Naive thymus-derived CD4-positive, alpha-beta T cell (primary cell): ENCODE measurements at regions not wholly inside any gene's neighbourhood (a gene's known extent, or its start where the extent isn't known, plus 50 kb on each side); places are given as distances from the start of the nearest gene placed in this dataset.

Experiments
- ATAC-seq: fragments of 150-1000 bp; cut with Tn5 transposase; 2 replicates; pipeline ENCODE4 v1.10.0; 2021; ENCODE audit warnings: mild to moderate bottlenecking, moderate library complexity
- CTCF ChIA-PET: fragments of 350-600 bp; sonication (Branson Sonifier 250); formaldehyde crosslinking; loops from one replicate; lab custom pipeline; 2021; ENCODE audit warnings: antibody characterized with exemption; lab: Charles Lee
- POLR2A ChIA-PET: fragments of 350-600 bp; sonication (Branson Sonifier 250); formaldehyde crosslinking; loops from one replicate; lab custom pipeline; 2021; ENCODE audit warnings: antibody characterized with exemption, inconsistent platforms; lab: Charles Lee
- DNase-seq, 9 donors: peaks; one replicate each; pipeline versions ENCODE4 v3.0.0 to v3.0.0-alpha.2; 2020 to 2022; ENCODE audit warnings: mixed read lengths in 1 of 9
- H3K27ac ChIP-seq: one replicate; pipeline ENCODE4 v1.7.0; 2013; ENCODE audit warnings: mild to moderate bottlenecking, low read depth, low read length, moderate library complexity
- H3K27me3 ChIP-seq, 2 donors: one replicate each; pipeline ENCODE4 v1.7.0; 2013; ENCODE audit warnings: low read length in 2 of 2, mild to moderate bottlenecking in 2 of 2, moderate library complexity in 2 of 2; ENCODE audit not compliant: control insufficient read depth in 2 of 2, insufficient read depth in 2 of 2
- H3K36me3 ChIP-seq, 3 experiments: 1 replicate in 2 of 3; 2 replicates in 1 of 3; pipeline ENCODE4 v1.7.0; 2013; ENCODE audit warnings: low read length in 3 of 3, mild to moderate bottlenecking in 3 of 3, moderate library complexity in 1 of 3; ENCODE audit not compliant: insufficient read depth in 3 of 3, control insufficient read depth in 2 of 3
- H3K4me1 ChIP-seq, 2 donors: one replicate each; pipeline ENCODE4 v1.7.0; 2013; ENCODE audit warnings: low read length in 2 of 2, mild to moderate bottlenecking in 2 of 2, moderate library complexity in 1 of 2; ENCODE audit not compliant: control insufficient read depth in 2 of 2, insufficient read depth in 2 of 2
- H3K4me3 ChIP-seq: 2 replicates; pipeline ENCODE4 v1.7.0; 2013; ENCODE audit warnings: mild to moderate bottlenecking, low read length
- H3K9me3 ChIP-seq, 3 experiments: 1 replicate in 2 of 3; 2 replicates in 1 of 3; pipeline ENCODE4 v1.7.0; 2013; ENCODE audit warnings: low read length in 3 of 3; ENCODE audit not compliant: control insufficient read depth in 2 of 3
- H3K27ac Mint-ChIP-seq, 9 donors: one replicate each; pipeline ENCODE4 v1.8.0; 2020 to 2022; ENCODE audit warnings: mixed read lengths in 9 of 9, mild to moderate bottlenecking in 8 of 9, moderate library complexity in 5 of 9, inconsistent platforms in 2 of 9
- H3K27me3 Mint-ChIP-seq, 5 donors: one replicate each; pipeline ENCODE4 v1.8.0; 2021 to 2022; ENCODE audit warnings: mixed read lengths in 5 of 5, mild to moderate bottlenecking in 1 of 5
- H3K36me3 Mint-ChIP-seq, 5 donors: one replicate each; pipeline ENCODE4 v1.8.0; 2020 to 2022; ENCODE audit warnings: mixed read lengths in 5 of 5, mild to moderate bottlenecking in 3 of 5, inconsistent platforms in 1 of 5
- H3K4me1 Mint-ChIP-seq, 7 donors: one replicate each; pipeline ENCODE4 v1.8.0; 2020 to 2022; ENCODE audit warnings: mixed read lengths in 7 of 7, mild to moderate bottlenecking in 3 of 7, inconsistent platforms in 1 of 7
- H3K4me3 Mint-ChIP-seq, 10 donors: one replicate each; pipeline ENCODE4 v1.8.0; 2020 to 2022; ENCODE audit warnings: mild to moderate bottlenecking in 10 of 10, mixed read lengths in 10 of 10, moderate library complexity in 6 of 10, inconsistent platforms in 2 of 10
- H3K9me3 Mint-ChIP-seq, 11 donors: one replicate each; pipeline ENCODE4 v1.8.0; 2020 to 2022; ENCODE audit warnings: mixed read lengths in 11 of 11, mild to moderate bottlenecking in 4 of 11, inconsistent platforms in 1 of 11, moderate library complexity in 1 of 11
- intact Hi-C, 2 donors: fragments of 100-400 bp; cut with micrococcal nuclease; formaldehyde crosslinking; loops; one replicate each; pipeline ENCODE4 v1.15.1; 2023

DNA sequence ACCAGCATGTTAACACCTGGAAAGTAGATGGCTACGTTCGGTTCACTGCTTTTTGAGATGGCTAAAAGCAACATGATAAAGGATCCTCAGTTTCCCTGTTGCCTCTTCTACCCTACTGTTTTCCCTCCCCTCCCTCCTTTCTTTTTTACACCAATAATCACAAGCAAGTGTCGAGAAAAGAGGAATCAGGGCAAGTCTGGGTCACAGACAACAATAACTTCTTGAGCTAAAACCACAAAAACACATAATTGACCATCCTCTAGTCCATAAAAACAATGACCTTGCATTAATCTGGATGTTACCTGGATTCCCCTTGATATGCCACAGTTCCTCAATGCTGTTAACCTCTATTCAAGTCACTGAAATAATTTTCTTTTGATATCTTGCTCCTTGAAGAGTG is 736.6 kb upstream of the GCFC2 start:
- intact Hi-C loops = no loop called here
- ATAC-seq (no peak), DNase-seq (no peak)
- Mint-ChIP-seq H3K9me3 (peaks cover 4 to 24% (median 6%) of the 10 kb centered on the region in 11 donors), H3K27me3 (no peaks in the 10 kb centered on the region), H3K4me1 (no peaks in the 10 kb centered on the region), H3K27ac (no peak overlapping the region), H3K4me3 (no peak overlapping the region), H3K36me3 (no peaks in the 10 kb centered on the region)
- Histone ChIP-seq H3K4me1 (no peaks in the 10 kb centered on the region), H3K4me3 (no peak overlapping the region), H3K9me3 (no peaks in the 10 kb centered on the region), H3K27ac (no peak overlapping the region), H3K36me3 (no peaks in the 10 kb centered on the region), H3K27me3 (no peaks in the 10 kb centered on the region)
- CTCF ChIA-PET = no interaction called here
- POLR2A ChIA-PET = no interaction called here

DNA sequence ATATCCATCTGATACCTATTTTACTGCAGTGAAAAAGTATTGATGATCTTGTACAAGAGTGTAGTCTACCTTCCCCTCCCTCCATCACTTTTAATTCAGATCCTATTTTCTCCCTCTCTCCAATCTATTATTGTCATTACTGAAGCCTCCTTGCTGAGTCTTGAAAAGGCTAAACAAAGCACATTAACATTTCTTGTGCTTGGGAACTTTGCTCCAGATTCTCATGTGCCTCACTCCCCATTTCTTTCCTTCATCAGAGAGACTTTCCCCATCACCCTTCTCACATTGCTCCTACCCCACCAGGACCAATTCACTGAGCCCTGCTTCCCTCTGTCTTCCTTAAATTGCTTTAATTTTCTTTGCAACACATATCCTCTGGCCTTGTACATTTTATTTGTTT is 736.2 kb upstream of the GCFC2 start:
- Mint-ChIP-seq H3K4me3 (no peak overlapping the region), H3K27ac (no peak overlapping the region), H3K27me3 (no peaks in the 10 kb centered on the region), H3K4me1 (no peaks in the 10 kb centered on the region), H3K36me3 (no peaks in the 10 kb centered on the region), H3K9me3 (peaks cover 4 to 24% (median 6%) of the 10 kb centered on the region in 11 donors)
- intact Hi-C loops = no loop called here
- Histone ChIP-seq H3K27ac (no peak overlapping the region), H3K4me3 (no peak overlapping the region), H3K36me3 (no peaks in the 10 kb centered on the region), H3K4me1 (no peaks in the 10 kb centered on the region), H3K9me3 (no peaks in the 10 kb centered on the region), H3K27me3 (no peaks in the 10 kb centered on the region)
- ChIA-PET CTCF (no interaction called here), POLR2A (no interaction called here)
- ATAC-seq (no peak), DNase-seq (no peak)

DNA sequence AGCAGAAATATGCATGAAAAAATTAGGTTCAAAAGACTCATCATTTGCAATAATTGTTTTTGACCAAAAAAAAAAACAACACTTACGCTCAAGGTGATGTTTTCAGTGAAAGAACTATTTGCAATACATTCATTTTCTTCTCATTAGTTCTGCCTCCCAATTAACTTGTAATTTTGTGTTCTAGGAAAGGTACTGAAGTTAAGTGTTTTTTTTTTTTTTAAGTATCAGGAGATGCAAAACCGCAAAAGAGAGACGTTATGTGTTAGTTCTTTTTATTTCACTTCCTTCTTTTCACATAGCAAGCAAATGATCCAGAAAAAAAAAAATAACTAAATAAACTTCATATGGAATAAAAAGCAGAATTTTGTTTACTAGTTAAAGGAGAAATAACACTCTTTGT is 735.2 kb upstream of the GCFC2 start:
- no peaks in the 10 kb centered on the region for H3K9me3 ChIP-seq
- no peaks in the 10 kb centered on the region for H3K27me3 Mint-ChIP-seq
- H3K27ac Mint-ChIP-seq = no peak overlapping the region
- no peaks in the 10 kb centered on the region for H3K36me3 ChIP-seq
- intact Hi-C loops = no loop called here
- DNase-seq = no peak
- no peak for ATAC-seq
- H3K36me3 Mint-ChIP-seq = no peaks in the 10 kb centered on the region
- no peak overlapping the region for H3K4me3 Mint-ChIP-seq
- H3K27me3 ChIP-seq = no peaks in the 10 kb centered on the region
- no peak overlapping the region for H3K27ac ChIP-seq
- ChIA-PET POLR2A (no interaction called here), CTCF (interaction anchor here (0.7 kb wide), 1 partner anchor 46 kb away, joined by 4 read pairs; no protein-coding TSS in a partner anchor)
- H3K4me1 ChIP-seq = no peaks in the 10 kb centered on the region
- H3K4me1 Mint-ChIP-seq = no peaks in the 10 kb centered on the region
- H3K9me3 Mint-ChIP-seq = peaks cover 5 to 24% (median 6%) of the 10 kb centered on the region in 11 donors
- no peak overlapping the region for H3K4me3 ChIP-seq

DNA sequence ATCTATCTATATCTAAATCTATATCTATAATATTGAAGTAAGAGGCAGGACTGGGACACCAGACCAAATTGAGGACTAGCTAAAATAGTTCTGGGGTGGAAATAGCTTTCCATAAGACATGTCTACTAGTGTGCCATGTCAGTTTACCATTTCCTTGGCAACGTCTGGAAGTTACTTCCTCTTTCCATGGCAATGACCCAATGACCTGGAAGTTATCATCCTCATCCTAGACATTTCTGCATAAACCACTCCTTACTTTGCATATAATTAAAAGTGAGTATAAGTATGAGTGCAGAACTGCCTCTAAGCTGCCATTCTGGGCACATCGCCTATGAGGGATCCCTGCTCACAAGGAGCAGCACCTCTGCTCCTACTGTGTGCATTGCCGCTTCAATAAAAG is 734.0 kb upstream of the GCFC2 start:
- no peaks in the 10 kb centered on the region for H3K4me1 ChIP-seq
- Mint-ChIP-seq H3K9me3 (peaks cover 6 to 21% (median 7%) of the 10 kb centered on the region in 11 donors), H3K27ac (no peak overlapping the region), H3K27me3 (no peaks in the 10 kb centered on the region), H3K4me3 (no peak overlapping the region), H3K4me1 (no peaks in the 10 kb centered on the region), H3K36me3 (no peaks in the 10 kb centered on the region)
- no peaks in the 10 kb centered on the region for H3K27me3 ChIP-seq
- intact Hi-C loops = no loop called here
- ATAC-seq (no peak), DNase-seq (no peak)
- H3K36me3 ChIP-seq = no peaks in the 10 kb centered on the region
- H3K27ac ChIP-seq = no peak overlapping the region
- H3K4me3 ChIP-seq = no peak overlapping the region
- ChIA-PET CTCF (no interaction called here), POLR2A (no interaction called here)
- no peaks in the 10 kb centered on the region for H3K9me3 ChIP-seq

DNA sequence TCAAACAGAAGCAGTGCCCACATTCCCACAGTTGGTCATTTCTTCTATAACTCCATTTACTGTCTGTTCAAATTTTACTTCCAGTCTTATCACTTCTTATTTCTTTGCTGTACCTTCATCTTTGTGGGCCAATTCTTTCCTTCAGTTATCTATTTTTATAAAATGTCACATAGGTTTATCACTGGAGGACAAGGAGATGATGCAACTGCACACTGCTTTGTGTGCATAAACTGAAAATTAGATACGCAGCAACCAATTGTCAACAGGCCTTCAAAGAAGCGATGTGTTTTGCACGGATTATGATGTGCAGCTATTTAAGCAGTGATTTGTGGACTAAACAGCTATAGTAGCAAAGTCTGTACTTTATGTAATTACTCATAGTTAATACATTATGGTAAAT is 726.8 kb upstream of the GCFC2 start:
- no peaks in the 10 kb centered on the region for H3K27me3 Mint-ChIP-seq
- CTCF ChIA-PET = no interaction called here
- Histone ChIP-seq H3K36me3 (no peaks in the 10 kb centered on the region), H3K27me3 (no peaks in the 10 kb centered on the region), H3K4me1 (no peaks in the 10 kb centered on the region), H3K27ac (no peak overlapping the region), H3K9me3 (no peaks in the 10 kb centered on the region), H3K4me3 (no peak overlapping the region)
- H3K27ac Mint-ChIP-seq = no peak overlapping the region
- POLR2A ChIA-PET = no interaction called here
- no peak overlapping the region for H3K4me3 Mint-ChIP-seq
- H3K36me3 Mint-ChIP-seq = no peaks in the 10 kb centered on the region
- H3K9me3 Mint-ChIP-seq = peaks cover 0 to 12% (median 3%) of the 10 kb centered on the region in 11 donors
- H3K4me1 Mint-ChIP-seq = no peaks in the 10 kb centered on the region
- ATAC-seq (no peak), DNase-seq (no peak)
- intact Hi-C loops = no loop called here

DNA sequence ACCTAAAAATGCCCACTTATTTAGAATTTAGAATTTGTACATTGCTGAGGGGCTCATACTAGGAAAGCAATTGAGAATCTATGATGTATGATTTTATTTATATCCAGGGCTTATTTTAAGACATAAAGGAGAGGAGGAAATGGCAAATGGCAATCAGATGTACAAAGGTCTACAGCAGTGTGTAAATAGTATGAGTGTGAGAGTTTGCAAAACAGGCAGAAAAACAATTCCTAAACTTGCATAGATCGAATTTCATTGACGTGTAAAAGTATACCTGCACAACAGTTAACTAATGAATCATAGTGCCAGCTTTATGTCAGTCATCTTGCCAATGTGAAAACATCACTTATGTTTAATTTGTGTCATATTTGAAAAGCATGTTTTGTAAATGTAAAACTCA is 718.7 kb upstream of the GCFC2 start:
- Histone ChIP-seq H3K9me3 (no peaks in the 10 kb centered on the region), H3K27me3 (no peaks in the 10 kb centered on the region), H3K27ac (no peak overlapping the region), H3K4me3 (no peak overlapping the region), H3K36me3 (no peaks in the 10 kb centered on the region), H3K4me1 (no peaks in the 10 kb centered on the region)
- H3K27ac Mint-ChIP-seq = no peak overlapping the region
- intact Hi-C loops = no loop called here
- H3K36me3 Mint-ChIP-seq = no peaks in the 10 kb centered on the region
- no peak for ATAC-seq
- H3K27me3 Mint-ChIP-seq = no peaks in the 10 kb centered on the region
- no peak overlapping the region for H3K4me3 Mint-ChIP-seq
- POLR2A ChIA-PET = no interaction called here
- H3K4me1 Mint-ChIP-seq = no peaks in the 10 kb centered on the region
- CTCF ChIA-PET = no interaction called here
- peaks cover 3 to 20% (median 8%) of the 10 kb centered on the region in 11 donors for H3K9me3 Mint-ChIP-seq
- DNase-seq = no peak

DNA sequence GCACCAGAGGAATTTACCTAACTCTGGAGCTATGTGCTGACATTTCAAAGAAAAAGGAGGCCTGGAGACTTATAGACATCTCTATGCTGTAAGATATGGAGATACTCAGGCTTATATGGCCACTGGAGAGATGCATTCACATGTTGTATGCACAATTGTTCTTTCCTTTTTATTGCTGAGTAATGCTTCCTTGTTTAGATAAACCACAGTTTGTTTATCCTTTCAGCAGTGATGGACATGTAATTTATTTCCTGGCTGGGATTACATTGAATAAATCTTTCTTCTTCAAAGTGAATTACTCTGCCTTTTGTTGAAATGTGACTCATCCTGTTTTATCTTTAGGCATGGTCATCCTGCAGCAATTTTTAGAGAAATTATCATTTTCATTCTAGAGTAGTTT is 716.7 kb upstream of the GCFC2 start:
- no peaks in the 10 kb centered on the region for H3K9me3 ChIP-seq
- ChIA-PET POLR2A (no interaction called here), CTCF (no interaction called here)
- no peaks in the 10 kb centered on the region for H3K4me1 ChIP-seq
- no peaks in the 10 kb centered on the region for H3K27me3 Mint-ChIP-seq
- no peaks in the 10 kb centered on the region for H3K36me3 ChIP-seq
- intact Hi-C loops = no loop called here
- ATAC-seq (no peak), DNase-seq (no peak)
- H3K4me3 ChIP-seq = no peak overlapping the region
- no peak overlapping the region for H3K27ac ChIP-seq
- peaks cover 3 to 20% (median 8%) of the 10 kb centered on the region in 11 donors for H3K9me3 Mint-ChIP-seq
- H3K4me1 Mint-ChIP-seq = no peaks in the 10 kb centered on the region
- no peaks in the 10 kb centered on the region for H3K36me3 Mint-ChIP-seq
- H3K4me3 Mint-ChIP-seq = no peak overlapping the region
- no peak overlapping the region for H3K27ac Mint-ChIP-seq
- no peaks in the 10 kb centered on the region for H3K27me3 ChIP-seq
